ENCODE measurements at regions not wholly inside any gene's neighbourhood (a gene's known extent, or its start where the extent isn't known, plus 50 kb on each side); places are given as distances from the start of the nearest gene placed in this dataset.

DNA sequence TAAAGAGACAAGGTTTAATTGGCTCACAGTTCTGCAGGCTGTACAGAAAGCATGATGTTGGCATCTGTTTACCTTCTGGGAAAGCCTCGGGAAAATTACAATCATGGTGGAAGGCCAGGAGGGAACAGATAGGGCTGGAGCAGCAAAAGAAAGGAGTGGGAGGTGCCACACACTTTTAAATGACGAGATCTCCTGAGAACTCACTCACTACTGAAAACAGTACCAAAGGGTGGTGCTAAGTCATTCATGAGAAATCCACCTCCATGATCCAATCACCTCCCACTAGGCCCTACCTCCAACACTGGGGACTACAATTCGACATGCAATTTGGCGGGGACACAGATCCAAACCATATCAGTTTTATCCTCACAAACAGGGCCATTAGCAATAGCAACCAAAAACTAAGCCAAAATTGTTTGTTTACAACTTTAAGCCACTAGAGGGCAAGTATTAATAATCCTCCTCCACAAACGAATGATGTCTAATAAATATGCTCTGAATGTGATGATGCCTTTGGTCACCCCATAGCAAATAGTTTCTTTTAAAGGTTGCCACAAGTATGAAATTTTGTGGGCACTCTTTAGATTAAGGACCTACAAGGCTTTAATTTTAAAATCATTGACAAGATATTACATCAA lies 129.2 kb upstream of the NRBF2 start:
- FAIRE-seq (peak; percentile 56), DNase-seq (ENCODE audit: low read depth, low spot score) (no peak)
- Histone ChIP-seq H3K4me1 (ENCODE audit: control insufficient read depth, extremely low read depth, insufficient read depth, low read length) (no peaks in the 10 kb centered on the region), H4K20me1 (ENCODE audit: control insufficient read depth, extremely low read depth, insufficient read depth, low read length) (no peaks in the 10 kb centered on the region), H2AFZ (ENCODE audit: control insufficient read depth, low read length) (no peak overlapping the region), H3K9me1 (ENCODE audit: control insufficient read depth, extremely low read depth, insufficient read depth, low read length) (no peaks in the 10 kb centered on the region), H3K9me3 (ENCODE audit: control insufficient read depth, low read depth, low read length) (no peaks in the 10 kb centered on the region), H3K27ac (ENCODE audit: control insufficient read depth, insufficient read depth, low read length) (no peak overlapping the region), H3K27me3 (ENCODE audit: control insufficient read depth, extremely low read depth, insufficient read depth, low read length) (peaks cover 3% of the 10 kb centered on the region), H3K79me2 (ENCODE audit: control insufficient read depth, insufficient read depth, low read length) (no peaks in the 10 kb centered on the region), H3K9ac (ENCODE audit: control insufficient read depth, extremely low read depth, insufficient read depth, low read length) (no peak overlapping the region), H3K4me2 (ENCODE audit: control insufficient read depth, extremely low read depth, insufficient read depth, low read depth, low read length) (no peak overlapping the region), H3K4me3 (ENCODE audit: control insufficient read depth in 2 of 3, extremely low read depth in 1 of 3, insufficient read depth in 2 of 3, low read depth in 1 of 3, low read length in 3 of 3) (no peak overlapping the region), H3K36me3 (ENCODE audit: control insufficient read depth in 2 of 2, extremely low read depth in 1 of 2, insufficient read depth in 2 of 2, low read length in 2 of 2) (no peaks in the 10 kb centered on the region)
- dilution Hi-C loops (cut with MboI; ENCODE audit: extremely low pct_ligation_motif_present, low sequenced_read_pairs): no loop called here
- no peak for TF ChIP-seq EZH2 (IDR thresholded peaks at IDR 0.05; ENCODE audit: low read length)
- TF ChIP-seq, protein P1, sequence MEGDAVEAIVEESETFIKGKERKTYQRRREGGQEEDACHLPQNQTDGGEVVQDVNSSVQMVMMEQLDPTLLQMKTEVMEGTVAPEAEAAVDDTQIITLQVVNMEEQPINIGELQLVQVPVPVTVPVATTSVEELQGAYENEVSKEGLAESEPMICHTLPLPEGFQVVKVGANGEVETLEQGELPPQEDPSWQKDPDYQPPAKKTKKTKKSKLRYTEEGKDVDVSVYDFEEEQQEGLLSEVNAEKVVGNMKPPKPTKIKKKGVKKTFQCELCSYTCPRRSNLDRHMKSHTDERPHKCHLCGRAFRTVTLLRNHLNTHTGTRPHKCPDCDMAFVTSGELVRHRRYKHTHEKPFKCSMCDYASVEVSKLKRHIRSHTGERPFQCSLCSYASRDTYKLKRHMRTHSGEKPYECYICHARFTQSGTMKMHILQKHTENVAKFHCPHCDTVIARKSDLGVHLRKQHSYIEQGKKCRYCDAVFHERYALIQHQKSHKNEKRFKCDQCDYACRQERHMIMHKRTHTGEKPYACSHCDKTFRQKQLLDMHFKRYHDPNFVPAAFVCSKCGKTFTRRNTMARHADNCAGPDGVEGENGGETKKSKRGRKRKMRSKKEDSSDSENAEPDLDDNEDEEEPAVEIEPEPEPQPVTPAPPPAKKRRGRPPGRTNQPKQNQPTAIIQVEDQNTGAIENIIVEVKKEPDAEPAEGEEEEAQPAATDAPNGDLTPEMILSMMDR (optimal IDR thresholded peaks at IDR 0.05 in 1 of 3, IDR thresholded peaks at IDR 0.05 in 1 of 3, conservative IDR thresholded peaks at IDR 0.05 in 1 of 3; ENCODE audit: extremely low read depth in 1 of 3, insufficient read depth in 2 of 3, low read length in 3 of 3): peak in 2 of 3 experiments; percentile 36 to 49

DNA sequence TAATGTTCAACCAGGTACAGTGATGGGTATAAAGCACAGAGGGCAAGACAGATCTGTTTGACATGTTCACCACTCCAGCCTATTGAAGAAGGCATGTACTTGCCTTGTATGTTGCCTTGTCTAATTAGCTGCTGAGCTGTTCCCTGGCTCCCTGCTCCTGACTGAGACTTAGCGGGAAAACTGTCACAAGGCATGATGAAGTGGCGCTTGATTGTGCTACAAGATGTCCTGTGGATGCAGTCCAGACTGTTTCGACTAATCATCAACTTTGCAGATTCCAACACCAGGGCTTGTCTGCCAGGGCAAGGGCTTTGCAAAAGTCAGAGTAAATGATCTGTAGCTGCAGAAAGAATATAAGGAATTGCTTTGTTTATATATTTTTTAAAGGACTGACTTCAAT lies 136.2 kb upstream of the NRBF2 start:
- FAIRE-seq: no peak
- no peak overlapping the region for H3K27ac ChIP-seq (ENCODE audit: control insufficient read depth, insufficient read depth, low read length)
- dilution Hi-C loops (cut with MboI; ENCODE audit: extremely low pct_ligation_motif_present, low sequenced_read_pairs): no loop called here
- H3K4me1 ChIP-seq (ENCODE audit: control insufficient read depth, extremely low read depth, insufficient read depth, low read length): peaks cover 23% of the 10 kb centered on the region
- no peaks in the 10 kb centered on the region for H3K79me2 ChIP-seq (ENCODE audit: control insufficient read depth, insufficient read depth, low read length)
- H2AFZ ChIP-seq (ENCODE audit: control insufficient read depth, low read length): no peak overlapping the region
- no peak overlapping the region for H3K4me2 ChIP-seq (ENCODE audit: control insufficient read depth, extremely low read depth, insufficient read depth, low read depth, low read length)
- no peak overlapping the region for H3K4me3 ChIP-seq (ENCODE audit: control insufficient read depth in 2 of 3, extremely low read depth in 1 of 3, insufficient read depth in 2 of 3, low read depth in 1 of 3, low read length in 3 of 3)
- TF ChIP-seq, protein P1 (optimal IDR thresholded peaks at IDR 0.05 in 1 of 3, IDR thresholded peaks at IDR 0.05 in 1 of 3, conservative IDR thresholded peaks at IDR 0.05 in 1 of 3; ENCODE audit: extremely low read depth in 1 of 3, insufficient read depth in 2 of 3, low read length in 3 of 3): no peak
- TF ChIP-seq EZH2 (IDR thresholded peaks at IDR 0.05; ENCODE audit: low read length): no peak
- no peaks in the 10 kb centered on the region for H3K27me3 ChIP-seq (ENCODE audit: control insufficient read depth, extremely low read depth, insufficient read depth, low read length)
- no peak overlapping the region for H3K9ac ChIP-seq (ENCODE audit: control insufficient read depth, extremely low read depth, insufficient read depth, low read length)
- H3K9me3 ChIP-seq (ENCODE audit: control insufficient read depth, low read depth, low read length): no peaks in the 10 kb centered on the region
- no peak for DNase-seq (ENCODE audit: low read depth, low spot score)
- H3K36me3 ChIP-seq (ENCODE audit: control insufficient read depth in 2 of 2, extremely low read depth in 1 of 2, insufficient read depth in 2 of 2, low read length in 2 of 2): no peaks in the 10 kb centered on the region
- H4K20me1 ChIP-seq (ENCODE audit: control insufficient read depth, extremely low read depth, insufficient read depth, low read length): no peaks in the 10 kb centered on the region
- H3K9me1 ChIP-seq (ENCODE audit: control insufficient read depth, extremely low read depth, insufficient read depth, low read length): no peaks in the 10 kb centered on the region

Data from keratinocyte (primary cell).